Spleen (tissue), 7 donors: ENCODE measurements at regions not wholly inside any gene's neighbourhood (a gene's known extent, or its start where the extent isn't known, plus 50 kb on each side); places are given as distances from the start of the nearest gene placed in this dataset.

Experiments used
- CTCF ChIP-seq, 11 experiments: fragments of 200-600 bp in 7 of 11; fragments of 450-650 bp in 4 of 11; sonication (generic) in 4 of 11; IDR thresholded peaks in 8 of 11; conservative IDR thresholded peaks in 3 of 11; 1 replicate in 7 of 11; 2 replicates in 4 of 11; pipeline versions ENCODE4 v1.4.0 to v1.8.0; 2016 to 2021; ENCODE audit warnings: antibody characterized with exemption in 11 of 11, inconsistent platforms in 4 of 11, mild to moderate bottlenecking in 1 of 11
- POLR2A ChIP-seq, 3 donors: fragments of 450-650 bp; IDR thresholded peaks; one replicate each; pipeline ENCODE4 v1.5.1; 2017; ENCODE audit warnings: antibody characterized with exemption in 3 of 3, mild to moderate bottlenecking in 1 of 3
- POLR2AphosphoS5 ChIP-seq, 3 donors: sonication (generic); formaldehyde crosslinking; IDR thresholded peaks; one replicate each; pipeline ENCODE4 v1.5.1; 2017; ENCODE audit warnings: antibody characterized with exemption in 3 of 3
- donor health status: DM: no; HTN: no; CAD: no; lungs with moderate emphysema.
- donor health status: DM: no; HTN: no; CAD: no.
- donor health status: DM: no; HTN: no; CAD: no.

GRCh38 chr13:99120751-99121150, 79.9 kb upstream of the UBAC2 start:
- TF ChIP-seq CTCF (IDR thresholded peaks at IDR 0.05 in 8 of 11, conservative IDR thresholded peaks at IDR 0.05 in 3 of 11) (no peak), POLR2AphosphoS5 (IDR thresholded peaks at IDR 0.05) (no peak), POLR2A (IDR thresholded peaks at IDR 0.05) (no peak)
